ENCODE measurements at regions not wholly inside any gene's neighbourhood (a gene's known extent, or its start where the extent isn't known, plus 50 kb on each side); places are given as distances from the start of the nearest gene placed in this dataset.
"Not testable (repeated sequence)": the region's sequence is repeated elsewhere in the genome, so short reads cannot be mapped to it uniquely, and the experiment has no call there.

- no peak for DNase-seq (ENCODE audit: low read depth)
Measured at GRCh38 chr5:96120120-96120519, 158.5 kb upstream of the ELL2 start.

GRCh38 chr5:96117771-96118651 lies 156.4 kb upstream of the ELL2 start:
- DNase-seq (ENCODE audit: low read depth) = no peak
- H3K4me3 ChIP-seq (ENCODE audit: low read depth, low read length) = no peak overlapping the region

More at GRCh38 chr5:96120120-96120519, 158.5 kb upstream of the ELL2 start:
- no peak overlapping the region for H3K4me3 ChIP-seq (ENCODE audit: low read depth, low read length)

GRCh38 chr5:96115147-96115807 lies 153.6 kb upstream of the ELL2 start:
- no peak for DNase-seq (ENCODE audit: low read depth)
- no peak overlapping the region for H3K4me3 ChIP-seq (ENCODE audit: low read depth, low read length)

- no peak overlapping the region for H3K4me3 ChIP-seq (ENCODE audit: low read depth, low read length)
- DNase-seq (ENCODE audit: low read depth) = no peak
Measured at GRCh38 chr5:96114736-96115135, 153.1 kb upstream of the ELL2 start.

- no peak overlapping the region for H3K4me3 ChIP-seq (ENCODE audit: low read depth, low read length)
- DNase-seq (ENCODE audit: low read depth) = no peak
Measured at GRCh38 chr5:96113170-96113939, 151.7 kb upstream of the ELL2 start.

- no peak for DNase-seq (ENCODE audit: low read depth)
Measured at GRCh38 chr5:96112703-96113102, 151.1 kb upstream of the ELL2 start.

GRCh38 chr5:96112123-96112670 lies 150.5 kb upstream of the ELL2 start:
- no peak for DNase-seq (ENCODE audit: low read depth)
- H3K4me3 ChIP-seq (ENCODE audit: low read depth, low read length) = no peak overlapping the region

More at GRCh38 chr5:96112703-96113102, 151.1 kb upstream of the ELL2 start:
- H3K4me3 ChIP-seq (ENCODE audit: low read depth, low read length) = no peak overlapping the region

GRCh38 chr5:96111080-96111756 lies 149.6 kb upstream of the ELL2 start:
- no peak overlapping the region for H3K4me3 ChIP-seq (ENCODE audit: low read depth, low read length)
- DNase-seq (ENCODE audit: low read depth) = no peak

GRCh38 chr5:96110300-96110699 lies 148.6 kb upstream of the ELL2 start:
- DNase-seq (ENCODE audit: low read depth) = no peak
- H3K4me3 ChIP-seq (ENCODE audit: low read depth, low read length) = no peak overlapping the region

GRCh38 chr5:96108629-96109028 lies 147.0 kb upstream of the ELL2 start:
- H3K4me3 ChIP-seq (ENCODE audit: low read depth, low read length); DNase-seq (ENCODE audit: low read depth): not testable (repeated sequence)

GRCh38 chr5:96103829-96104228 lies 142.2 kb upstream of the ELL2 start:
- not testable (repeated sequence) for DNase-seq (ENCODE audit: low read depth); H3K4me3 ChIP-seq (ENCODE audit: low read depth, low read length)

GRCh38 chr5:96101358-96102089 lies 139.9 kb upstream of the ELL2 start:
- no peak for DNase-seq (ENCODE audit: low read depth)
- no peak overlapping the region for H3K4me3 ChIP-seq (ENCODE audit: low read depth, low read length)

- not testable (repeated sequence) for DNase-seq (ENCODE audit: low read depth); H3K4me3 ChIP-seq (ENCODE audit: low read depth, low read length)
Measured at GRCh38 chr5:96097488-96097887, 135.8 kb upstream of the ELL2 start.

GRCh38 chr5:96096724-96097123 lies 135.1 kb upstream of the ELL2 start:
- DNase-seq (ENCODE audit: low read depth) = no peak
- no peak overlapping the region for H3K4me3 ChIP-seq (ENCODE audit: low read depth, low read length)

- no peak for DNase-seq (ENCODE audit: low read depth)
- H3K4me3 ChIP-seq (ENCODE audit: low read depth, low read length) = no peak overlapping the region
Measured at GRCh38 chr5:96094904-96095303, 133.3 kb upstream of the ELL2 start.

GRCh38 chr5:96093890-96094381 lies 132.3 kb upstream of the ELL2 start:
- no peak overlapping the region for H3K4me3 ChIP-seq (ENCODE audit: low read depth, low read length)
- no peak for DNase-seq (ENCODE audit: low read depth)

GRCh38 chr5:96093340-96093739 lies 131.7 kb upstream of the ELL2 start:
- DNase-seq (ENCODE audit: low read depth) = no peak

GRCh38 chr5:96091874-96092273 lies 130.2 kb upstream of the ELL2 start:
- no peak for DNase-seq (ENCODE audit: low read depth)
- H3K4me3 ChIP-seq (ENCODE audit: low read depth, low read length) = no peak overlapping the region

More at GRCh38 chr5:96093340-96093739, 131.7 kb upstream of the ELL2 start:
- no peak overlapping the region for H3K4me3 ChIP-seq (ENCODE audit: low read depth, low read length)
